RWPE2 (cell line): ENCODE measurements at regions not wholly inside any gene's neighbourhood (a gene's known extent, or its start where the extent isn't known, plus 50 kb on each side); places are given as distances from the start of the nearest gene placed in this dataset.

ENCODE experiments used
- ATAC-seq: fragments of 200-7000 bp; cut with Tn5 transposase; 3 replicates; pipeline ENCODE4 v1.9.1; 2021; ENCODE audit warnings: low read depth
- DNase-seq: peaks from one replicate; pipeline ENCODE4 v3.0.0-alpha.2; 2020; ENCODE audit warnings: low spot score
- H3K27ac ChIP-seq: fragments of 450-650 bp; 2 replicates; pipeline ENCODE4 v1.5.1; 2017; ENCODE audit warnings: mild to moderate bottlenecking; ENCODE audit not compliant: poor library complexity, severe bottlenecking
- H3K27me3 ChIP-seq: fragments of 250-450 bp; sonication (Bioruptor Pico); 2 replicates; pipeline ENCODE4 v1.5.1; 2021; ENCODE audit warnings: mild to moderate bottlenecking, moderate library complexity; ENCODE audit not compliant: insufficient read depth, poor library complexity, severe bottlenecking
- H3K36me3 ChIP-seq: fragments of 250-450 bp; sonication (Bioruptor Pico); 2 replicates; pipeline ENCODE4 v1.5.1; 2020; ENCODE audit warnings: low read depth, mild to moderate bottlenecking, moderate library complexity
- H3K4me1 ChIP-seq: fragments of 250-450 bp; sonication (Bioruptor Pico); 2 replicates; pipeline ENCODE4 v1.5.1; 2021; ENCODE audit warnings: mild to moderate bottlenecking, moderate library complexity; ENCODE audit not compliant: insufficient read depth, poor library complexity, severe bottlenecking
- H3K4me3 ChIP-seq: fragments of 250-450 bp; sonication (Bioruptor Pico); 2 replicates; pipeline ENCODE4 v1.5.1; 2021; ENCODE audit warnings: mild to moderate bottlenecking, moderate library complexity; ENCODE audit not compliant: severe bottlenecking
- H3K9me3 ChIP-seq: fragments of 250-450 bp; sonication (Bioruptor Pico); 2 replicates; pipeline ENCODE4 v1.5.1; 2021; ENCODE audit warnings: mild to moderate bottlenecking, moderate library complexity; ENCODE audit not compliant: severe bottlenecking
- CTCF ChIP-seq: fragments of 450-650 bp; IDR thresholded peaks from one replicate; pipeline ENCODE4 v1.5.1; 2017; ENCODE audit warnings: mild to moderate bottlenecking, moderate library complexity; ENCODE audit not compliant: poor library complexity, severe bottlenecking

GRCh38 chr1:10909697-10910680 is 102.5 kb upstream of the TARDBP start:
- Histone ChIP-seq H3K36me3 (no peaks in the 10 kb centered on the region), H3K9me3 (no peaks in the 10 kb centered on the region), H3K4me3 (no peak overlapping the region), H3K27ac (no peak overlapping the region), H3K4me1 (no peaks in the 10 kb centered on the region), H3K27me3 (no peaks in the 10 kb centered on the region)
- ATAC-seq (peak; percentile 65; the same call in 2 of the 3 replicates), DNase-seq (no peak)
- TF ChIP-seq CTCF, result peak; percentile 67

GRCh38 chr1:10910681-10911489 is 101.6 kb upstream of the TARDBP start:
- no peak for DNase-seq
- Histone ChIP-seq H3K4me3 (no peak overlapping the region), H3K9me3 (no peaks in the 10 kb centered on the region), H3K27ac (no peak overlapping the region), H3K4me1 (no peaks in the 10 kb centered on the region), H3K27me3 (no peaks in the 10 kb centered on the region), H3K36me3 (no peaks in the 10 kb centered on the region)
- ATAC-seq, result no peak
- no peak for TF ChIP-seq CTCF

- Histone ChIP-seq H3K36me3 (no peaks in the 10 kb centered on the region), H3K4me3 (no peak overlapping the region), H3K27ac (no peak overlapping the region), H3K4me1 (no peaks in the 10 kb centered on the region), H3K27me3 (no peaks in the 10 kb centered on the region), H3K9me3 (no peaks in the 10 kb centered on the region)
- ATAC-seq, result no peak
- TF ChIP-seq CTCF, result no peak
- no peak for DNase-seq
These were observed 100.8 kb upstream of the TARDBP start for GRCh38 chr1:10911490-10912166.

GRCh38 chr1:10912441-10912840 is 100.0 kb upstream of the TARDBP start:
- no peak for TF ChIP-seq CTCF
- no peaks in the 10 kb centered on the region for H3K36me3 ChIP-seq
- no peak overlapping the region for H3K27ac ChIP-seq
- H3K4me1 ChIP-seq, result no peaks in the 10 kb centered on the region
- no peak for ATAC-seq
- DNase-seq, result no peak
- H3K9me3 ChIP-seq, result no peaks in the 10 kb centered on the region
- no peak overlapping the region for H3K4me3 ChIP-seq
- H3K27me3 ChIP-seq, result no peaks in the 10 kb centered on the region
